ENCODE measurements at regions not wholly inside any gene's neighbourhood (a gene's known extent, or its start where the extent isn't known, plus 50 kb on each side); places are given as distances from the start of the nearest gene placed in this dataset.

DNA sequence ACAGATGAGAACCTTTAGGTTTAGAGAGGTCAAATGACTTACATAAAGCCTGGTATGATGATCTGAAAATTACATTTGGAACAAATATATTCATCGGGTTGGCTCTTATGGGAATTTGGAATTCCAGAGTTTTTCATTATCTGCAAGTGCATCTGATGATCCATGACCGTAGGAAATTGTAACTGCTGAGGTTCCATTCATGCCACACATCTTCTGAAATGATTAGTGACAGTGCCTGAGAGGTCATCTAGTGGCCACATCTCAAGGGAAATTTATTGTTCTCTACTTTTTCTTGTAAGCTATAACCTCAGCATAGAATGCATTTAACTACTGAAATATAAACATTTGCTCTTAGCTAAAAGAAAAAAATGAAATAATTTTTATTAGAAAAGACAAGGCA is 105.8 kb upstream of the NWD2 start:
- TF ChIP-seq, protein P1, sequence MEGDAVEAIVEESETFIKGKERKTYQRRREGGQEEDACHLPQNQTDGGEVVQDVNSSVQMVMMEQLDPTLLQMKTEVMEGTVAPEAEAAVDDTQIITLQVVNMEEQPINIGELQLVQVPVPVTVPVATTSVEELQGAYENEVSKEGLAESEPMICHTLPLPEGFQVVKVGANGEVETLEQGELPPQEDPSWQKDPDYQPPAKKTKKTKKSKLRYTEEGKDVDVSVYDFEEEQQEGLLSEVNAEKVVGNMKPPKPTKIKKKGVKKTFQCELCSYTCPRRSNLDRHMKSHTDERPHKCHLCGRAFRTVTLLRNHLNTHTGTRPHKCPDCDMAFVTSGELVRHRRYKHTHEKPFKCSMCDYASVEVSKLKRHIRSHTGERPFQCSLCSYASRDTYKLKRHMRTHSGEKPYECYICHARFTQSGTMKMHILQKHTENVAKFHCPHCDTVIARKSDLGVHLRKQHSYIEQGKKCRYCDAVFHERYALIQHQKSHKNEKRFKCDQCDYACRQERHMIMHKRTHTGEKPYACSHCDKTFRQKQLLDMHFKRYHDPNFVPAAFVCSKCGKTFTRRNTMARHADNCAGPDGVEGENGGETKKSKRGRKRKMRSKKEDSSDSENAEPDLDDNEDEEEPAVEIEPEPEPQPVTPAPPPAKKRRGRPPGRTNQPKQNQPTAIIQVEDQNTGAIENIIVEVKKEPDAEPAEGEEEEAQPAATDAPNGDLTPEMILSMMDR (IDR thresholded peaks at IDR 0.05) = no peak
- TF ChIP-seq POLR2A (IDR thresholded peaks at IDR 0.05) (no peak), POLR2AphosphoS5 (IDR thresholded peaks at IDR 0.05) (no peak)
